B cell (primary cell): ENCODE measurements at regions not wholly inside any gene's neighbourhood (a gene's known extent, or its start where the extent isn't known, plus 50 kb on each side); places are given as distances from the start of the nearest gene placed in this dataset.

Source experiments
- ATAC-seq: fragments of 200-7000 bp; cut with Tn5 transposase; one replicate; pipeline ENCODE4 v1.10.0; 2021; ENCODE audit warnings: low read depth, mild to moderate bottlenecking, moderate number of reproducible peaks, moderate library complexity
- CTCF ChIA-PET: fragments of 350-600 bp; sonication (Branson Sonifier 250); formaldehyde crosslinking; loops from one replicate; lab custom pipeline; 2021; ENCODE audit warnings: antibody characterized with exemption, inconsistent platforms; lab: Charles Lee
- POLR2A ChIA-PET: fragments of 350-600 bp; sonication (Branson Sonifier 250); formaldehyde crosslinking; loops from one replicate; lab custom pipeline; 2021; ENCODE audit warnings: antibody characterized with exemption; lab: Charles Lee
- DNase-seq: peaks from one replicate; pipeline ENCODE4 v3.0.0; 2013
- H2AFZ ChIP-seq: 2 replicates; pipeline ENCODE4 v1.6.1; 2012; ENCODE audit warnings: mild to moderate bottlenecking, low read depth, low read length; ENCODE audit not compliant: insufficient read depth, poor library complexity, severe bottlenecking
- H3K27ac ChIP-seq, 2 donors: 1 replicate in 1 of 2; 2 replicates in 1 of 2; pipeline ENCODE4 v1.5.1; 2012 to 2013; ENCODE audit warnings: low read length in 2 of 2, mild to moderate bottlenecking in 2 of 2, moderate library complexity in 1 of 2
- H3K27me3 ChIP-seq, 4 experiments: fragments of 200-600 bp in 1 of 4; sonication (generic) in 1 of 4; replicated peaks in 1 of 4; 1 replicate in 2 of 4; 2 replicates in 2 of 4; pipeline versions ENCODE4 v1.6.1 to v1.7.0; 2013 to 2016; ENCODE audit warnings: low read length in 3 of 4, mild to moderate bottlenecking in 2 of 4, mixed read lengths in 1 of 4, moderate library complexity in 1 of 4; ENCODE audit not compliant: insufficient read depth in 4 of 4, control insufficient read depth in 3 of 4; ENCODE audit errors: control extremely low read depth in 1 of 4
- H3K36me3 ChIP-seq, 2 experiments: replicated peaks in 1 of 2; 1 replicate in 1 of 2; 2 replicates in 1 of 2; pipeline versions ENCODE4 v1.6.1 to v1.7.1; 2013; ENCODE audit warnings: low read length in 1 of 2; ENCODE audit not compliant: insufficient read depth in 2 of 2, control insufficient read depth in 1 of 2; ENCODE audit errors: control extremely low read depth in 1 of 2, extremely low read depth in 1 of 2
- H3K4me1 ChIP-seq, 2 donors: fragments of 200-600 bp in 1 of 2; sonication (generic) in 1 of 2; 1 replicate in 1 of 2; 2 replicates in 1 of 2; pipeline versions ENCODE4 v1.5.1 to v1.6.1; 2013 to 2017; ENCODE audit warnings: low read length in 2 of 2; ENCODE audit not compliant: control insufficient read depth in 2 of 2, insufficient read depth in 2 of 2
- H3K4me2 ChIP-seq: replicated peaks from 2 replicates; pipeline ENCODE3; 2012; ENCODE audit warnings: mild to moderate bottlenecking, low read depth, low read length; ENCODE audit not compliant: poor library complexity, severe bottlenecking
- H3K4me3 ChIP-seq, 5 experiments: fragments of 200-600 bp in 1 of 5; sonication (generic) in 1 of 5; 1 replicate in 3 of 5; 2 replicates in 2 of 5; pipeline versions ENCODE4 v1.5.1 to v1.7.0; 2011 to 2016; ENCODE audit warnings: low read length in 4 of 5, mild to moderate bottlenecking in 4 of 5, low read depth in 2 of 5, control low read depth in 1 of 5, moderate library complexity in 1 of 5; ENCODE audit not compliant: insufficient read depth in 1 of 5; ENCODE audit errors: control extremely low read depth in 1 of 5, extremely low read depth in 1 of 5
- H3K79me2 ChIP-seq: fragments of 200-600 bp; sonication (generic); one replicate; pipeline ENCODE4 v1.6.0; 2016; ENCODE audit warnings: low read length; ENCODE audit not compliant: control insufficient read depth, insufficient read depth
- H3K9ac ChIP-seq: fragments of 200-600 bp; sonication (generic); 2 replicates; pipeline ENCODE4 v1.6.1; 2017; ENCODE audit warnings: mild to moderate bottlenecking, low read length, moderate library complexity
- H3K9me3 ChIP-seq, 3 donors: one replicate each; pipeline versions ENCODE4 v1.6.1 to v1.7.1; 2013; ENCODE audit warnings: low read length in 2 of 3; ENCODE audit not compliant: control insufficient read depth in 2 of 3, insufficient read depth in 1 of 3; ENCODE audit errors: control extremely low read depth in 1 of 3
- H4K20me1 ChIP-seq: 2 replicates; pipeline ENCODE4 v1.6.0; 2012; ENCODE audit warnings: mild to moderate bottlenecking, low read length; ENCODE audit not compliant: insufficient read depth, control insufficient read depth, poor library complexity, severe bottlenecking
- H3K27ac Mint-ChIP-seq: one replicate; pipeline ENCODE4 v1.8.0; 2021; ENCODE audit warnings: mixed read lengths
- H3K27me3 Mint-ChIP-seq: one replicate; pipeline ENCODE4 v1.8.0; 2021; ENCODE audit warnings: mixed read lengths
- H3K4me1 Mint-ChIP-seq: one replicate; pipeline ENCODE4 v1.8.0; 2021; ENCODE audit warnings: mixed read lengths
- H3K4me3 Mint-ChIP-seq: one replicate; pipeline ENCODE4 v1.8.0; 2021; ENCODE audit warnings: mixed read lengths
- H3K9me3 Mint-ChIP-seq: one replicate; pipeline ENCODE4 v1.8.0; 2022; ENCODE audit warnings: mixed read lengths; ENCODE audit not compliant: insufficient read depth
- EZH2 ChIP-seq: IDR thresholded peaks from 2 replicates; pipeline ENCODE4 v1.6.1; 2012; ENCODE audit warnings: borderline replicate concordance, low read depth, mild to moderate bottlenecking, moderate library complexity, low read length; ENCODE audit not compliant: insufficient read depth, poor library complexity, severe bottlenecking
- WGBS: methylation state at CpG from one replicate; pipeline ENCODE4 v1.1.5; 2013; ENCODE audit warnings: missing lambda C conversion rate; ENCODE audit not compliant: insufficient coverage; 5-methylcytosine and 5-hydroxymethylcytosine counted together
- intact Hi-C: fragments of 100-400 bp; cut with micrococcal nuclease; formaldehyde crosslinking; loops from one replicate; pipeline ENCODE4 v1.10.0; 2022
- TF ChIP-seq, protein P1 (sequence below): fragments of 200-600 bp; IDR thresholded peaks from one replicate; pipeline ENCODE4 v1.8.0; 2022; ENCODE audit warnings: antibody characterized with exemption, mild to moderate bottlenecking

DNA sequence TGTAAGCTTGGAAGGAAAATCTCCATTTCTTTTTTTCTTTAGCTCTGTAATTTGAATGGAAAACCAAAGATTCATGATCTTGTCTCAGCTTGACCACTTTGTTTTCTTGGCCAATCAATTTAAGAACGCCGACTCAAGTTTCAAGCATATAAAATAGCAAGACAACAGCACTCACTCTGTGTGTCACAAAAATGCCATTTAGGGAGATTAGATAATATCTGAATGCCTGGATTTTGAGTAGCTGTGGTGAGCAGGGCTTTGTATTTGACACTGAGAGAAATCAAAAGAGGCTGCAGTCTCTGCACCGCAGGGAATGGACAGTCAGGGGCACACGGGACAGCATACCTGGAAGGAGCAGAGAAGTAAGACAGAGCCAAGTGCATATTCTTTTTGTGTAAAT is 209.5 kb upstream of the SLC10A2 start:
- 94% methylated on average over 2 of the region's 4 CpGs for WGBS

DNA sequence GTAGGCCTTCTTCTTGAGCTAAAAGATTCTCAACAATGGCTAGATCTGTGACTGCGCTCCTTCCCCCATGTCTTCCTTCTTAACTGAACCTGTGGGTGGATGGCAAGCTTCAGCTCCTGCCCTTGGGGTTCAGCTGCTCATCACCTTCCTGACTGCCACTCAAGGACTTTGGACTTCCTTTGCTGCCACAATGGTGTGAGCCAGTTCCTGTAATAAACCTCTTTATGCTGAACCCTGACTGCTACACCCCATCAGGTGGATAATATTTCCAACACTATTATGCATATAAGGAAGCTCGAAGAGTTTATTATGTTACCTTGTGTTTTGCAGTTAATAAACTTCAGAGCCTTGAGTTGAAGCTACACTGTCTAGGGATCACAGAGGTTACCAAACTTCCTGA is 208.9 kb upstream of the SLC10A2 start:
- Histone ChIP-seq H3K4me2 (no peak overlapping the region), H3K4me3 (no peak overlapping the region), H3K27me3 (no peaks in the 10 kb centered on the region), H3K27ac (no peak overlapping the region), H3K9ac (no peak overlapping the region), H3K4me1 (no peaks in the 10 kb centered on the region), H3K79me2 (no peaks in the 10 kb centered on the region), H4K20me1 (no peaks in the 10 kb centered on the region), H2AFZ (no peak overlapping the region), H3K36me3 (no peaks in the 10 kb centered on the region), H3K9me3 (peaks cover 0 to 2% (median 0%) of the 10 kb centered on the region in 3 donors)
- no peaks in the 10 kb centered on the region for H3K9me3 Mint-ChIP-seq
- CTCF ChIA-PET: no interaction called here
- no peak for DNase-seq
- peaks cover 3% of the 10 kb centered on the region for H3K27me3 Mint-ChIP-seq
- no peak for TF ChIP-seq EZH2
- TF ChIP-seq, protein P1, sequence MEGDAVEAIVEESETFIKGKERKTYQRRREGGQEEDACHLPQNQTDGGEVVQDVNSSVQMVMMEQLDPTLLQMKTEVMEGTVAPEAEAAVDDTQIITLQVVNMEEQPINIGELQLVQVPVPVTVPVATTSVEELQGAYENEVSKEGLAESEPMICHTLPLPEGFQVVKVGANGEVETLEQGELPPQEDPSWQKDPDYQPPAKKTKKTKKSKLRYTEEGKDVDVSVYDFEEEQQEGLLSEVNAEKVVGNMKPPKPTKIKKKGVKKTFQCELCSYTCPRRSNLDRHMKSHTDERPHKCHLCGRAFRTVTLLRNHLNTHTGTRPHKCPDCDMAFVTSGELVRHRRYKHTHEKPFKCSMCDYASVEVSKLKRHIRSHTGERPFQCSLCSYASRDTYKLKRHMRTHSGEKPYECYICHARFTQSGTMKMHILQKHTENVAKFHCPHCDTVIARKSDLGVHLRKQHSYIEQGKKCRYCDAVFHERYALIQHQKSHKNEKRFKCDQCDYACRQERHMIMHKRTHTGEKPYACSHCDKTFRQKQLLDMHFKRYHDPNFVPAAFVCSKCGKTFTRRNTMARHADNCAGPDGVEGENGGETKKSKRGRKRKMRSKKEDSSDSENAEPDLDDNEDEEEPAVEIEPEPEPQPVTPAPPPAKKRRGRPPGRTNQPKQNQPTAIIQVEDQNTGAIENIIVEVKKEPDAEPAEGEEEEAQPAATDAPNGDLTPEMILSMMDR: no peak
- no peak overlapping the region for H3K4me3 Mint-ChIP-seq
- no peak for ATAC-seq
- H3K4me1 Mint-ChIP-seq: peaks cover 4% of the 10 kb centered on the region
- intact Hi-C loops: no loop called here
- 100% methylated on average over 1 of the region's 2 CpGs for WGBS
- no peak overlapping the region for H3K27ac Mint-ChIP-seq
- POLR2A ChIA-PET: no interaction called here

More for the DNA sequence above, 209.5 kb upstream of the SLC10A2 start:
- Histone ChIP-seq H2AFZ (no peak overlapping the region), H3K4me2 (no peak overlapping the region), H3K9ac (no peak overlapping the region), H3K9me3 (no peaks in the 10 kb centered on the region), H3K4me1 (no peaks in the 10 kb centered on the region), H3K4me3 (no peak overlapping the region), H4K20me1 (no peaks in the 10 kb centered on the region), H3K27me3 (no peaks in the 10 kb centered on the region), H3K36me3 (no peaks in the 10 kb centered on the region), H3K79me2 (no peaks in the 10 kb centered on the region), H3K27ac (no peak overlapping the region)
- intact Hi-C loops: no loop called here
- Mint-ChIP-seq H3K4me1 (peaks cover 4% of the 10 kb centered on the region), H3K9me3 (no peaks in the 10 kb centered on the region), H3K27ac (no peak overlapping the region), H3K27me3 (peaks cover 3% of the 10 kb centered on the region), H3K4me3 (no peak overlapping the region)
- TF ChIP-seq, protein P1: no peak
- TF ChIP-seq EZH2: no peak
- CTCF ChIA-PET: no interaction called here
- POLR2A ChIA-PET: no interaction called here
- ATAC-seq (no peak), DNase-seq (no peak)
